Gastroesophageal sphincter (tissue), 3 donors: ENCODE measurements at regions not wholly inside any gene's neighbourhood (a gene's known extent, or its start where the extent isn't known, plus 50 kb on each side); places are given as distances from the start of the nearest gene placed in this dataset.

ENCODE experiments used
- EP300 ChIP-seq: sonication (generic); formaldehyde crosslinking; IDR thresholded peaks from one replicate; pipeline ENCODE4 v1.6.1; 2017; ENCODE audit warnings: antibody characterized with exemption, mild to moderate bottlenecking
- POLR2A ChIP-seq, 2 donors: fragments of 450-650 bp; IDR thresholded peaks; one replicate each; pipeline ENCODE4 v1.6.1; 2017; ENCODE audit warnings: antibody characterized with exemption in 2 of 2, mild to moderate bottlenecking in 2 of 2, moderate library complexity in 1 of 2
- POLR2AphosphoS5 ChIP-seq: sonication (generic); formaldehyde crosslinking; IDR thresholded peaks from one replicate; pipeline ENCODE4 v1.6.1; 2017; ENCODE audit warnings: antibody characterized with exemption
- TF ChIP-seq, protein P1 (sequence below), 4 experiments: fragments of 200-600 bp in 2 of 4; fragments of 450-650 bp in 2 of 4; sonication (generic) in 1 of 4; IDR thresholded peaks; one replicate each; pipeline ENCODE4 v1.5.1; 2017 to 2019; ENCODE audit warnings: antibody characterized with exemption in 4 of 4, mild to moderate bottlenecking in 2 of 4, moderate library complexity in 2 of 4

GRCh38 chr1:218556016-218556415, 210.9 kb downstream of the TGFB2 start:
- TF ChIP-seq, protein P1, sequence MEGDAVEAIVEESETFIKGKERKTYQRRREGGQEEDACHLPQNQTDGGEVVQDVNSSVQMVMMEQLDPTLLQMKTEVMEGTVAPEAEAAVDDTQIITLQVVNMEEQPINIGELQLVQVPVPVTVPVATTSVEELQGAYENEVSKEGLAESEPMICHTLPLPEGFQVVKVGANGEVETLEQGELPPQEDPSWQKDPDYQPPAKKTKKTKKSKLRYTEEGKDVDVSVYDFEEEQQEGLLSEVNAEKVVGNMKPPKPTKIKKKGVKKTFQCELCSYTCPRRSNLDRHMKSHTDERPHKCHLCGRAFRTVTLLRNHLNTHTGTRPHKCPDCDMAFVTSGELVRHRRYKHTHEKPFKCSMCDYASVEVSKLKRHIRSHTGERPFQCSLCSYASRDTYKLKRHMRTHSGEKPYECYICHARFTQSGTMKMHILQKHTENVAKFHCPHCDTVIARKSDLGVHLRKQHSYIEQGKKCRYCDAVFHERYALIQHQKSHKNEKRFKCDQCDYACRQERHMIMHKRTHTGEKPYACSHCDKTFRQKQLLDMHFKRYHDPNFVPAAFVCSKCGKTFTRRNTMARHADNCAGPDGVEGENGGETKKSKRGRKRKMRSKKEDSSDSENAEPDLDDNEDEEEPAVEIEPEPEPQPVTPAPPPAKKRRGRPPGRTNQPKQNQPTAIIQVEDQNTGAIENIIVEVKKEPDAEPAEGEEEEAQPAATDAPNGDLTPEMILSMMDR (IDR thresholded peaks at IDR 0.05), result no peak
- TF ChIP-seq POLR2A (IDR thresholded peaks at IDR 0.05) (no peak), POLR2AphosphoS5 (no peak), EP300 (no peak)
